Type B pancreatic cell (in vitro differentiated cells): ENCODE measurements at regions not wholly inside any gene's neighbourhood (a gene's known extent, or its start where the extent isn't known, plus 50 kb on each side); places are given as distances from the start of the nearest gene placed in this dataset.
"Not testable (repeated sequence)": the region's sequence is repeated elsewhere in the genome, so short reads cannot be mapped to it uniquely, and the experiment has no call there.

Source experiments
- DNase-seq: peaks from one replicate; pipeline ENCODE4 v3.0.0; 2021; ENCODE audit warnings: mixed read lengths; ENCODE audit not compliant: unreplicated experiment; ENCODE audit errors: extremely low spot score
- H3K27ac Mint-ChIP-seq: 2 replicates; pipeline ENCODE4 v1.8.0; 2021; ENCODE audit warnings: mild to moderate bottlenecking, mixed read lengths
- H3K27me3 Mint-ChIP-seq: 2 replicates; pipeline ENCODE4 v1.8.0; 2021; ENCODE audit warnings: mixed read lengths
- H3K36me3 Mint-ChIP-seq: 2 replicates; pipeline ENCODE4 v1.8.0; 2021; ENCODE audit warnings: mixed read lengths
- H3K4me1 Mint-ChIP-seq: one replicate; pipeline ENCODE4 v1.8.0; 2021; ENCODE audit warnings: mixed read lengths; ENCODE audit not compliant: unreplicated experiment
- H3K4me3 Mint-ChIP-seq: 2 replicates; pipeline ENCODE4 v1.8.0; 2021; ENCODE audit warnings: mild to moderate bottlenecking, mixed read lengths
- H3K9me3 Mint-ChIP-seq: 2 replicates; pipeline ENCODE4 v1.8.0; 2021; ENCODE audit warnings: mixed read lengths
- TF ChIP-seq, protein P1 (sequence below): fragments of 200-600 bp; sonication (generic); conservative IDR thresholded peaks from 2 replicates; pipeline ENCODE4 v1.5.0; 2021; ENCODE audit warnings: antibody characterized with exemption, mild to moderate bottlenecking

DNA sequence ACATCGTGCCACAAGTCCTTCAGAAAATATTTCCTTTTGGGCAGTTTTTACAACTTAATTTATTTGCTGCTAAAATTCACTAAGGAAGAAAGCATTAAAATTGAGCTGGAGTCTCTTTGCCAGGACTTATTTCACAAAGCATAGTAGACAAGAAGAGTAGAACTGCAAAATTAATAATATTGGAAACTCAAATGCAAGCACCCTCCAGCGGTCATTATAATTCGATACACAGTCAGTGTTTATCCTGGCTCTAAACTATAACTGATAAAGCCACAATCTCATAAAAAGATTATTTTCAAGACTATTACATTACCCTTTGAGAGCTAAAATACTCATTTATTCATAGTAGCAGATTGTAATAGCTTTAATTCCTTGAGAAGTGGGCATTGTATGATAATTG, 655.4 kb downstream of the RWDD3 start:
- no peaks in the 10 kb centered on the region for H3K36me3 Mint-ChIP-seq
- H3K4me3 Mint-ChIP-seq = no peak overlapping the region
- no peaks in the 10 kb centered on the region for H3K27me3 Mint-ChIP-seq
- DNase-seq = no peak
- H3K4me1 Mint-ChIP-seq = peaks cover 5% of the 10 kb centered on the region
- H3K9me3 Mint-ChIP-seq = peaks cover 5% of the 10 kb centered on the region
- H3K27ac Mint-ChIP-seq = no peak overlapping the region
- TF ChIP-seq, protein P1, sequence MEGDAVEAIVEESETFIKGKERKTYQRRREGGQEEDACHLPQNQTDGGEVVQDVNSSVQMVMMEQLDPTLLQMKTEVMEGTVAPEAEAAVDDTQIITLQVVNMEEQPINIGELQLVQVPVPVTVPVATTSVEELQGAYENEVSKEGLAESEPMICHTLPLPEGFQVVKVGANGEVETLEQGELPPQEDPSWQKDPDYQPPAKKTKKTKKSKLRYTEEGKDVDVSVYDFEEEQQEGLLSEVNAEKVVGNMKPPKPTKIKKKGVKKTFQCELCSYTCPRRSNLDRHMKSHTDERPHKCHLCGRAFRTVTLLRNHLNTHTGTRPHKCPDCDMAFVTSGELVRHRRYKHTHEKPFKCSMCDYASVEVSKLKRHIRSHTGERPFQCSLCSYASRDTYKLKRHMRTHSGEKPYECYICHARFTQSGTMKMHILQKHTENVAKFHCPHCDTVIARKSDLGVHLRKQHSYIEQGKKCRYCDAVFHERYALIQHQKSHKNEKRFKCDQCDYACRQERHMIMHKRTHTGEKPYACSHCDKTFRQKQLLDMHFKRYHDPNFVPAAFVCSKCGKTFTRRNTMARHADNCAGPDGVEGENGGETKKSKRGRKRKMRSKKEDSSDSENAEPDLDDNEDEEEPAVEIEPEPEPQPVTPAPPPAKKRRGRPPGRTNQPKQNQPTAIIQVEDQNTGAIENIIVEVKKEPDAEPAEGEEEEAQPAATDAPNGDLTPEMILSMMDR = no peak

DNA sequence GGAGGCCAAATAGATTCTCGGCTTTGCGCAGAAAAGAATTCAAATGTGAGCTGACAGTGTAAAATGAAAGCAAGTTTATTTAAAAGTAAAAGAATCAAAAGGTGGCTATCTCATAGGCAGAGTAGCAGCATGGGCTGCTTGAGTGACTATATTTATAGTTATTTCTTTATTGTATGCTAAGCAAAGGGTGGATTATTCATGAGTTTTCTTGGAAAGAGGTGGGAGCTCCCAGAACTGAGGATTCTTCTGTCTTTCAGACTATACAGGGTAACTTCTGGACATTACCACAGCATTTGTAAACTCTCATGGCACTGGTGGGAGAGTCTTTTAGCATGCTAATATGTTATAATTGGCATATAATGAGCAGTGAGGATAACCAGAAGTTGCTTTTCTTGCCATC, 659.9 kb downstream of the RWDD3 start:
- Mint-ChIP-seq H3K27me3 (no peaks in the 10 kb centered on the region), H3K4me3 (no peak overlapping the region), H3K27ac (no peak overlapping the region), H3K4me1 (peaks cover 4% of the 10 kb centered on the region), H3K9me3 (peaks cover 14% of the 10 kb centered on the region), H3K36me3 (no peaks in the 10 kb centered on the region)
- TF ChIP-seq, protein P1 = no peak
- DNase-seq = no peak

DNA sequence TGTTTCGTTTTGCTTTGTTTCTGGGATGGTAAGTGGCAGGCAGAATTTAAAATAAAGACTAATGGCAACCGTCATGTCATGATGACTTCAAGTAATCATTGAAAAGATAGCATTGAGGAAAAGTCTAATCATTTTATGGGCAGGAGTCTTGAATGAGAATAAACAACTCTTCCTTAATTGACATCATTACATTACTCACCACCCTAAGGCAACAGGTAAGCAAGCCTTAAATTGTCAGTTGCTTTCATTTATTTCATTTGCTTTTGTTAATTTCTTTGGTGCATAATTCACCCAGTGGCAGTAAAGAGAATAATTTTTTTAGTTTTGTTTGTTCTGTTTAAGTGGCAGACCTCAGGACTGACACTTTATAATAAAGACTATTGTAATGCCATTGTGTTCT, 669.0 kb downstream of the RWDD3 start:
- Mint-ChIP-seq H3K4me1 (no peaks in the 10 kb centered on the region), H3K4me3 (no peak overlapping the region), H3K27me3 (no peaks in the 10 kb centered on the region), H3K27ac (no peak overlapping the region), H3K36me3 (no peaks in the 10 kb centered on the region), H3K9me3 (peaks cover 3% of the 10 kb centered on the region)
- DNase-seq = no peak
- TF ChIP-seq, protein P1 = no peak

DNA sequence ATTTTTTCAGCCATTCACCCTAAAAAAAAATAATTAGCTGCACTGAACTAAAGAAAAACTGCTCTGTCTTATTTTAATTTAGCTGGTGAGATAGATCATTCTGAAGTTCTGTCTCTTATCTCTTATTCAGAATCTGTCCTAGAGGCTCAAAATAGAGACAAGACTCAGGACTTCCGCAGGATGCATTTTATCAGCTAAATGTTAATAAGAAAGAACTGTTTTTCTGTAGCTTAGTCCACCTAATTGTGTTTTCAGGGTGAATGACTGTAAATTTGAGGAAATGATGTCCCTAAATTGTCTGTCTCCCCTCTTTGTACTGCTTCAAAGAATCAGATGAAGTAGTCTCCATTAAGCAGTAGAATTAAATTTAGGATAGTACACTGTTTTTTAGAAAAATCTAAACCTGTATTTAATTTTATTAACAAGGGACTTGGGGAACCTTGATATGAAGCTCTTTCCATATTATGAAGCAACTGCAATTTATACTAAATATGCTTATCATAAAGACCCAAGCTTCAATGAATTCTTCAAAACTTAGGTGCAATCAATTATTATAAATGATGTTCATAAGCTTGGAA, 671.9 kb downstream of the RWDD3 start:
- no peak for DNase-seq
- Mint-ChIP-seq H3K27ac (no peak overlapping the region), H3K36me3 (no peaks in the 10 kb centered on the region)

DNA sequence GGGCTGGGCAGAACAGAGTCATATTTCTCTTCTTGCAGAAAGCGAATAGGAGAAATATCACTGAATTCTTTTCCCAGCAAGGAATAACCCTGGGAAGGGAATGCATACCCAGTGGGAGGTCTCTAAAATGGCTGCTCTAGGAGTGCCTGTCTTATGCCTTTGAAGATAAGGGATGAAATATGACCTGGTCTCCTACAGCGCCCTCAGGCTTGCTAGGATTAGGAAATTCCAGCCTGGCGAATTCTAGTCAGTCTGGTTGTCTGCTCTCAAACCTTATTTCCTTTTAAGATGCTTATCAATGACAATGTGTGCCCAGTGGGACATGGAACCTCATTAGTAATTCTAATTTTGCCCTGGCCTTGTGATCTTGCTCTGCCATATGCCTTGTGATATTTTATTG, 677.7 kb downstream of the RWDD3 start:
- not testable (repeated sequence) for H3K4me1 Mint-ChIP-seq, H3K27me3 Mint-ChIP-seq, H3K4me3 Mint-ChIP-seq, H3K36me3 Mint-ChIP-seq, DNase-seq, H3K9me3 Mint-ChIP-seq, H3K27ac Mint-ChIP-seq

More for the DNA sequence above, 671.9 kb downstream of the RWDD3 start:
- Mint-ChIP-seq H3K9me3 (no peaks in the 10 kb centered on the region), H3K4me3 (no peak overlapping the region), H3K4me1 (no peaks in the 10 kb centered on the region), H3K27me3 (no peaks in the 10 kb centered on the region)
- TF ChIP-seq, protein P1 = no peak

DNA sequence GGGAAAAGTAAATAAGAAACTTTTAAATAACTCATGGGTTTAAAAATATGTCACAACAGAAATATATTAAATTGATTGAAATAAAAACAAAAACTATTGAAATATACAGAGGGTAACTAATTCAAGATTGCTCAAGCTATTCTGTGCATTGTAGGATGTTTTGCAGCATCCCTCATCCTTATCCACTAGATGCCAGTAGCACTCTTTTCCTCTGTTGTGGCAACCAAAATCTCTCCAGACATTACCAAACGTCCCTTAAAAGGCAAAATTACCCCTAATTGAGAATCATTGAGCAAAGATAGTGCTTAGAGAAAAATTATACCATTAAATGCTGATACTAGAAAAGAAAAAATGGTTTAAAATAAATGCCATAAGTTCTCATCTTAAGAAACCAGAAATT, 682.6 kb downstream of the RWDD3 start:
- DNase-seq = no peak
- Mint-ChIP-seq H3K36me3 (no peaks in the 10 kb centered on the region), H3K4me3 (no peak overlapping the region), H3K27me3 (no peaks in the 10 kb centered on the region), H3K9me3 (peaks cover 4% of the 10 kb centered on the region), H3K4me1 (no peaks in the 10 kb centered on the region), H3K27ac (no peak overlapping the region)
- TF ChIP-seq, protein P1 = peak; percentile 64
